K562 (cell line): ENCODE measurements at regions not wholly inside any gene's neighbourhood (a gene's known extent, or its start where the extent isn't known, plus 50 kb on each side); places are given as distances from the start of the nearest gene placed in this dataset.

Source experiments
- ATAC-seq: fragments of 200-7000 bp; cut with Tn5 transposase; 3 replicates; pipeline ENCODE4 v1.9.1; 2020; ENCODE audit warnings: moderate library complexity
- BruUV-seq: library from RNA; stranded (reverse); fragments of 400-500 nt; replicated peaks from 2 replicates; lab custom pipeline; 2021; lab: Mats Ljungman, UMichigan
- CTCF ChIA-PET: fragments of 300-600 bp; formaldehyde crosslinking; extraction: SDS; loops from one replicate; lab custom pipeline; 2021; ENCODE audit warnings: low intra/inter-chr PET ratio; lab: Yijun Ruan, JAX
- POLR2A ChIA-PET: fragments of 300-600, 350-650 bp; sonication (Branson Sonifier 250); formaldehyde crosslinking; extraction: SDS; loops from one replicate; lab custom pipeline; 2021; ENCODE audit warnings: antibody characterized with exemption, inconsistent platforms; lab: Yijun Ruan, JAX
- DNase-seq, 4 experiments: peaks; one replicate each; pipeline versions ENCODE4 v3.0.0 to v3.0.0-alpha.2; 2011 to 2018; ENCODE audit warnings: low spot score in 3 of 4, mixed read lengths in 3 of 4; ENCODE audit errors: extremely low read depth in 1 of 4
- FAIRE-seq: peaks from 2 replicates; lab custom pipeline; 2011; peaks lifted over from hg19 to GRCh38; lab: Jason Lieb, UNC
- H2AFZ ChIP-seq: 2 replicates; pipeline ENCODE4 v1.6.0; 2011; ENCODE audit warnings: low read depth, low read length, control low read depth, inconsistent platforms
- H3K27ac ChIP-seq: fragments of 200-600 bp; 3 replicates; pipeline ENCODE4 v1.8.0; 2011; ENCODE audit warnings: low read depth, mild to moderate bottlenecking, control low read depth, inconsistent platforms, low read length, moderate library complexity, mixed read lengths; ENCODE audit errors: extremely low read depth
- H3K27me3 ChIP-seq, 2 experiments: fragments of 300-600 bp in 1 of 2; 2 replicates in 1 of 2; 3 replicates in 1 of 2; pipeline versions ENCODE4 v1.6.0 to v1.8.0; 2011; ENCODE audit warnings: inconsistent platforms in 2 of 2, low read length in 2 of 2, mild to moderate bottlenecking in 1 of 2, mixed read lengths in 1 of 2, moderate library complexity in 1 of 2; ENCODE audit not compliant: control insufficient read depth in 2 of 2, insufficient read depth in 2 of 2
- H3K36me3 ChIP-seq: fragments of 300-600 bp; 3 replicates; pipeline ENCODE4 v1.8.0; 2011; ENCODE audit warnings: mild to moderate bottlenecking, low read length, inconsistent platforms; ENCODE audit not compliant: control insufficient read depth, insufficient read depth
- H3K4me1 ChIP-seq, 2 experiments: fragments of 200-600 bp in 1 of 2; replicated peaks in 1 of 2; 2 replicates in 1 of 2; 3 replicates in 1 of 2; pipeline versions ENCODE4 v1.5.1 to v1.8.0; 2011; ENCODE audit warnings: inconsistent platforms in 2 of 2, low read length in 2 of 2, mild to moderate bottlenecking in 1 of 2, mixed read lengths in 1 of 2, moderate library complexity in 1 of 2; ENCODE audit not compliant: control insufficient read depth in 2 of 2, insufficient read depth in 2 of 2
- H3K4me2 ChIP-seq: 2 replicates; pipeline ENCODE4 v1.6.1; 2011; ENCODE audit warnings: low read length, control low read depth, inconsistent platforms, mixed read lengths; ENCODE audit not compliant: insufficient read depth
- H3K4me3 ChIP-seq: fragments of 200-600 bp; sonication (generic), shearing (Covaris generic); 2 replicates; pipeline ENCODE4 v1.5.1; 2016; ENCODE audit warnings: control low read depth, inconsistent platforms
- H3K79me2 ChIP-seq: fragments of 200-600 bp; 3 replicates; pipeline ENCODE4 v1.8.0; 2011; ENCODE audit warnings: low read length, inconsistent platforms; ENCODE audit not compliant: control insufficient read depth, insufficient read depth
- H3K9ac ChIP-seq, 2 experiments: 2 replicates each; pipeline versions ENCODE4 v1.6.0 to v1.6.1; 2011; ENCODE audit warnings: low read depth in 2 of 2, low read length in 2 of 2, control low read depth in 1 of 2, inconsistent platforms in 1 of 2, mild to moderate bottlenecking in 1 of 2, mixed read lengths in 1 of 2; ENCODE audit not compliant: insufficient read depth in 1 of 2
- H3K9me1 ChIP-seq: one replicate; pipeline ENCODE4 v1.6.0; 2011; ENCODE audit warnings: inconsistent platforms, mild to moderate bottlenecking, low read length, moderate library complexity; ENCODE audit not compliant: control insufficient read depth, insufficient read depth
- H3K9me3 ChIP-seq: replicated peaks from 2 replicates; pipeline ENCODE4 v1.5.1; 2011; ENCODE audit warnings: low read depth, low read length, inconsistent platforms; ENCODE audit not compliant: control insufficient read depth, insufficient read depth
- H4K20me1 ChIP-seq: replicated peaks from 2 replicates; pipeline ENCODE4 v1.6.1; 2011; ENCODE audit warnings: low read length, inconsistent platforms, mixed read lengths; ENCODE audit not compliant: control insufficient read depth, insufficient read depth
- CBX3 ChIP-seq, 2 experiments: IDR thresholded peaks; 1 replicate in 1 of 2; 2 replicates in 1 of 2; pipeline ENCODE4 v1.6.1; 2012; ENCODE audit warnings: inconsistent platforms in 2 of 2, low read length in 2 of 2, borderline replicate concordance in 1 of 2, control low read depth in 1 of 2
- CHCHD3 ChIP-seq: fragments of 250-450 bp; sonication (Bioruptor Pico); IDR thresholded peaks from 2 replicates; pipeline ENCODE4 v2.1.2; 2022; ENCODE audit warnings: mild to moderate bottlenecking
- DIDO1 ChIP-seq: fragments of 450-650 bp; IDR thresholded peaks from 2 replicates; pipeline ENCODE4 v1.6.1; 2016; ENCODE audit warnings: low read depth, missing biosample characterization, missing genetic modification characterization
- FOXK2 ChIP-seq, 2 experiments: fragments of 450-650 bp; IDR thresholded peaks in 1 of 2; conservative IDR thresholded peaks in 1 of 2; 2 replicates each; pipeline ENCODE4 v1.6.1; 2016; ENCODE audit warnings: low read depth in 2 of 2, mild to moderate bottlenecking in 1 of 2
- USF2 ChIP-seq: sonication (generic); formaldehyde crosslinking; IDR thresholded peaks from 2 replicates; pipeline ENCODE4 v1.5.0; 2020; ENCODE audit warnings: missing genetic modification reagents
- WGBS: fragments of 100-300 bp; shearing (Covaris generic); methylation state at CpG from one replicate; pipeline ENCODE4 v1.1.6; 2016; ENCODE audit warnings: low coverage, mixed read lengths; ENCODE audit not compliant: insufficient coverage; ENCODE audit errors: missing lambda C conversion rate; 5-methylcytosine and 5-hydroxymethylcytosine counted together
- in situ Hi-C: fragments of 300-500 bp; cut with MboI; formaldehyde crosslinking; loops from 4 replicates; pipeline ENCODE4 v1.15.0; 2018; ENCODE audit warnings: inconsistent platforms, mixed read lengths
- intact Hi-C: fragments of 100-400 bp; cut with micrococcal nuclease; formaldehyde crosslinking; loops from 2 replicates; pipeline ENCODE4 v1.14.2; 2022

GRCh38 chr18:1539276-1539675 is 634.6 kb downstream of the ADCYAP1 start:
- no peak overlapping the region for H3K9ac ChIP-seq
- CTCF ChIA-PET = no interaction called here
- H3K9me3 ChIP-seq = no peaks in the 10 kb centered on the region
- H3K27ac ChIP-seq = no peak overlapping the region
- ATAC-seq = no peak
- H3K36me3 ChIP-seq = no peaks in the 10 kb centered on the region
- TF ChIP-seq CHCHD3 (CRISPR knock-in tag) = no peak
- no TSS peak for BruUV-seq
- no peak for FAIRE-seq
- no peaks in the 10 kb centered on the region for H4K20me1 ChIP-seq
- no peak overlapping the region for H3K4me2 ChIP-seq
- H3K4me3 ChIP-seq = no peak overlapping the region
- no peaks in the 10 kb centered on the region for H3K27me3 ChIP-seq
- DNase-seq = no peak
- no peaks in the 10 kb centered on the region for H3K4me1 ChIP-seq
- in situ Hi-C loops (no loop called here), intact Hi-C loops (no loop called here)
- H3K9me1 ChIP-seq = no peaks in the 10 kb centered on the region
- 10% methylated on average over 2 of the region's 2 CpGs for WGBS
- H2AFZ ChIP-seq = no peak overlapping the region
- POLR2A ChIA-PET = no interaction called here
- H3K79me2 ChIP-seq = no peaks in the 10 kb centered on the region

- CTCF ChIA-PET = no interaction called here
- FAIRE-seq = no peak
- no peaks in the 10 kb centered on the region for H3K79me2 ChIP-seq
- no peaks in the 10 kb centered on the region for H3K36me3 ChIP-seq
- POLR2A ChIA-PET = no interaction called here
- in situ Hi-C loops (no loop called here), intact Hi-C loops (no loop called here)
- no peak for ATAC-seq
- no peaks in the 10 kb centered on the region for H3K4me1 ChIP-seq
- H3K4me3 ChIP-seq = no peak overlapping the region
- no peak for DNase-seq
- H3K9ac ChIP-seq = no peak overlapping the region
- no peak overlapping the region for H3K27ac ChIP-seq
- no peaks in the 10 kb centered on the region for H3K27me3 ChIP-seq
- H3K4me2 ChIP-seq = no peak overlapping the region
- no peaks in the 10 kb centered on the region for H3K9me3 ChIP-seq
- no peak for TF ChIP-seq DIDO1 (tag)
- no peak for TF ChIP-seq FOXK2 (conservative IDR thresholded peaks at IDR 0.05 in 1 of 2, IDR thresholded peaks at IDR 0.05 in 1 of 2; ENCODE audit: low read depth in 2 of 2)
- no peak for TF ChIP-seq CBX3 (IDR thresholded peaks at IDR 0.05; ENCODE audit: borderline replicate concordance in 1 of 2, low read length in 2 of 2)
- TF ChIP-seq USF2 (CRISPR knock-in tag) = no peak
- 71% methylated on average over 8 of the region's 8 CpGs for WGBS
- no peaks in the 10 kb centered on the region for H3K9me1 ChIP-seq
- no peaks in the 10 kb centered on the region for H4K20me1 ChIP-seq
- H2AFZ ChIP-seq = no peak overlapping the region
- no TSS peak for BruUV-seq
Measured at GRCh38 chr18:1541478-1541877, 636.8 kb downstream of the ADCYAP1 start.
